Neural progenitor cell (in vitro differentiated cells): ENCODE measurements at regions not wholly inside any gene's neighbourhood (a gene's known extent, or its start where the extent isn't known, plus 50 kb on each side); places are given as distances from the start of the nearest gene placed in this dataset.
A peak's percentile ranks its signal among the peaks of the same experiment; 100 is the strongest.

Source experiments
- DNase-seq: peaks from one replicate; pipeline ENCODE4 v3.0.0-alpha.2; 2016; ENCODE audit warnings: low spot score
- H2AFZ ChIP-seq: fragments of 200-600 bp; sonication (generic); replicated peaks from 2 replicates; pipeline ENCODE4 v1.6.1; 2016; ENCODE audit warnings: antibody characterized with exemption
- H3F3A ChIP-seq: fragments of 200-600 bp; sonication (generic); 2 replicates; pipeline ENCODE4 v1.6.1; 2016; ENCODE audit warnings: antibody characterized with exemption, low read depth
- H3K27ac ChIP-seq: fragments of 200-600 bp; sonication (generic); 2 replicates; pipeline ENCODE4 v1.5.1; 2016; ENCODE audit warnings: mild to moderate bottlenecking
- H3K27me3 ChIP-seq: fragments of 200-600 bp; sonication (generic); 2 replicates; pipeline ENCODE4 v1.6.1; 2016; ENCODE audit warnings: mild to moderate bottlenecking, moderate library complexity
- H3K36me3 ChIP-seq: fragments of 200-600 bp; sonication (generic); 2 replicates; pipeline ENCODE4 v1.5.1; 2016
- H3K4me1 ChIP-seq: fragments of 200-600 bp; sonication (generic); 2 replicates; pipeline ENCODE4 v1.6.1; 2016; ENCODE audit warnings: mixed run types
- H3K4me2 ChIP-seq: fragments of 200-600 bp; sonication (generic); 2 replicates; pipeline ENCODE4 v1.6.1; 2016
- H3K4me3 ChIP-seq: fragments of 200-600 bp; sonication (generic); 2 replicates; pipeline ENCODE4 v1.5.1; 2016
- H3K79me2 ChIP-seq: fragments of 200-600 bp; sonication (generic); 2 replicates; pipeline ENCODE4 v1.6.1; 2016; ENCODE audit warnings: low read depth
- H3K9ac ChIP-seq: fragments of 200-600 bp; sonication (generic); 2 replicates; pipeline ENCODE4 v1.6.1; 2016
- H3K9me3 ChIP-seq: fragments of 200-600 bp; sonication (generic); 2 replicates; pipeline ENCODE4 v1.5.1; 2016; ENCODE audit warnings: low read depth
- H4K20me1 ChIP-seq: fragments of 200-600 bp; sonication (generic); 2 replicates; pipeline ENCODE4 v1.6.1; 2016; ENCODE audit warnings: low read depth
- H3K27ac Mint-ChIP-seq: 3 replicates; pipeline ENCODE4 v1.8.0; 2021; ENCODE audit warnings: mixed read lengths
- H3K27me3 Mint-ChIP-seq: 2 replicates; pipeline ENCODE4 v1.8.0; 2022; ENCODE audit warnings: low read depth, mild to moderate bottlenecking, inconsistent platforms, moderate library complexity, mixed read lengths; ENCODE audit not compliant: insufficient read depth
- H3K36me3 Mint-ChIP-seq: 3 replicates; pipeline ENCODE4 v1.8.0; 2021; ENCODE audit warnings: mixed read lengths
- H3K4me1 Mint-ChIP-seq: 3 replicates; pipeline ENCODE4 v1.8.0; 2021; ENCODE audit warnings: mixed read lengths
- H3K4me3 Mint-ChIP-seq: 3 replicates; pipeline ENCODE4 v1.8.0; 2021; ENCODE audit warnings: mild to moderate bottlenecking, moderate library complexity, mixed read lengths
- H3K9me3 Mint-ChIP-seq: 3 replicates; pipeline ENCODE4 v1.8.0; 2020; ENCODE audit warnings: mixed read lengths
- CTCF ChIP-seq: fragments of 200-600 bp; sonication (generic); IDR thresholded peaks from 2 replicates; pipeline ENCODE4 v1.5.1; 2017; ENCODE audit warnings: antibody characterized with exemption, mild to moderate bottlenecking
- EZH2 ChIP-seq: fragments of 200-600 bp; sonication (generic); IDR thresholded peaks from 2 replicates; pipeline ENCODE4 v1.6.1; 2017; ENCODE audit warnings: antibody characterized with exemption, mild to moderate bottlenecking, moderate library complexity
- EZH2phosphoT487 ChIP-seq: fragments of 200-600 bp; sonication (generic); IDR thresholded peaks from 2 replicates; pipeline ENCODE4 v1.6.1; 2017; ENCODE audit warnings: antibody characterized with exemption

- no peaks in the 10 kb centered on the region for H3K27me3 ChIP-seq
- Mint-ChIP-seq H3K9me3 (peaks cover 45% of the 10 kb centered on the region), H3K4me1 (no peaks in the 10 kb centered on the region), H3K36me3 (peaks cover 8% of the 10 kb centered on the region), H3K4me3 (no peak overlapping the region), H3K27me3 (no peaks in the 10 kb centered on the region), H3K27ac (no peak overlapping the region)
- peaks cover 4% of the 10 kb centered on the region for H3K36me3 ChIP-seq
- no peak overlapping the region for H3K4me2 ChIP-seq
- H2AFZ ChIP-seq: no peak overlapping the region
- H3K9me3 ChIP-seq: peaks cover 11% of the 10 kb centered on the region
- no peaks in the 10 kb centered on the region for H3K79me2 ChIP-seq
- TF ChIP-seq CTCF: no peak
- TF ChIP-seq EZH2phosphoT487: no peak
- no peak for TF ChIP-seq EZH2
- no peak overlapping the region for H3K27ac ChIP-seq
- DNase-seq: no peak
- H3K4me1 ChIP-seq: no peaks in the 10 kb centered on the region
- H3K9ac ChIP-seq: no peak overlapping the region
- no peaks in the 10 kb centered on the region for H4K20me1 ChIP-seq
- H3F3A ChIP-seq: no peaks in the 10 kb centered on the region
- no peak overlapping the region for H3K4me3 ChIP-seq
Observed at GRCh38 chr13:80671773-80672172, 330.8 kb upstream of the SPRY2 start.

GRCh38 chr13:80669112-80669511 is 328.2 kb upstream of the SPRY2 start:
- Histone ChIP-seq H4K20me1 (no peaks in the 10 kb centered on the region), H3K4me2 (no peak overlapping the region), H3K36me3 (peaks cover 4% of the 10 kb centered on the region), H2AFZ (peak overlapping the region; percentile 18), H3K27ac (no peak overlapping the region), H3K79me2 (no peaks in the 10 kb centered on the region), H3K4me1 (no peaks in the 10 kb centered on the region), H3K4me3 (no peak overlapping the region), H3K27me3 (no peaks in the 10 kb centered on the region), H3F3A (no peaks in the 10 kb centered on the region), H3K9me3 (peaks cover 11% of the 10 kb centered on the region), H3K9ac (no peak overlapping the region)
- TF ChIP-seq EZH2 (no peak), EZH2phosphoT487 (no peak), CTCF (no peak)
- H3K9me3 Mint-ChIP-seq: peaks cover 37% of the 10 kb centered on the region
- no peaks in the 10 kb centered on the region for H3K4me1 Mint-ChIP-seq
- H3K36me3 Mint-ChIP-seq: peaks cover 7% of the 10 kb centered on the region
- H3K27me3 Mint-ChIP-seq: no peaks in the 10 kb centered on the region
- no peak for DNase-seq
- no peak overlapping the region for H3K4me3 Mint-ChIP-seq
- no peak overlapping the region for H3K27ac Mint-ChIP-seq

- no peak overlapping the region for H3K4me3 ChIP-seq
- H3K36me3 ChIP-seq: peaks cover 4% of the 10 kb centered on the region
- peaks cover 8% of the 10 kb centered on the region for H3K36me3 Mint-ChIP-seq
- no peaks in the 10 kb centered on the region for H3K4me1 ChIP-seq
- H3K27me3 ChIP-seq: no peaks in the 10 kb centered on the region
- H3K27ac ChIP-seq: no peak overlapping the region
- H3K4me1 Mint-ChIP-seq: no peaks in the 10 kb centered on the region
- no peak overlapping the region for H3K9ac ChIP-seq
- DNase-seq: no peak
- H3K79me2 ChIP-seq: no peaks in the 10 kb centered on the region
- no peak for TF ChIP-seq EZH2phosphoT487
- no peak for TF ChIP-seq EZH2
- no peak for TF ChIP-seq CTCF
- H3K27me3 Mint-ChIP-seq: no peaks in the 10 kb centered on the region
- H3K27ac Mint-ChIP-seq: no peak overlapping the region
- H3K9me3 Mint-ChIP-seq: peaks cover 35% of the 10 kb centered on the region
- no peak overlapping the region for H3K4me2 ChIP-seq
- H3F3A ChIP-seq: no peaks in the 10 kb centered on the region
- H3K4me3 Mint-ChIP-seq: no peak overlapping the region
- no peak overlapping the region for H2AFZ ChIP-seq
- H4K20me1 ChIP-seq: no peaks in the 10 kb centered on the region
- H3K9me3 ChIP-seq: peaks cover 11% of the 10 kb centered on the region
Observed at GRCh38 chr13:80668452-80668851, 327.5 kb upstream of the SPRY2 start.
